ENCODE measurements at regions not wholly inside any gene's neighbourhood (a gene's known extent, or its start where the extent isn't known, plus 50 kb on each side); places are given as distances from the start of the nearest gene placed in this dataset.

- TF ChIP-seq POLR2A (IDR thresholded peaks at IDR 0.05; ENCODE audit: low read depth, low read length) (no peak), CTCF (IDR thresholded peaks at IDR 0.05; ENCODE audit: extremely low read depth in 1 of 2, insufficient read depth in 1 of 2, low read depth in 1 of 2, low read length in 2 of 2) (no peak), MAX (IDR thresholded peaks at IDR 0.05; ENCODE audit: insufficient read depth, insufficient read length) (no peak), EZH2 (IDR thresholded peaks at IDR 0.05; ENCODE audit: borderline replicate concordance, low read depth, low read length, severe bottlenecking) (no peak), POLR2AphosphoS5 (IDR thresholded peaks at IDR 0.05; ENCODE audit: insufficient read depth, low read depth, low read length) (no peak), JUN (IDR thresholded peaks at IDR 0.05; ENCODE audit: borderline replicate concordance, insufficient read depth, insufficient read length, low read depth) (no peak), FOS (IDR thresholded peaks at IDR 0.05; ENCODE audit: borderline replicate concordance, insufficient read depth, low read length) (no peak), GATA2 (IDR thresholded peaks at IDR 0.05; ENCODE audit: insufficient read depth, insufficient read length, low read depth, low read length) (no peak)
These were observed 158.1 kb upstream of the SKOR2 start for GRCh38 chr18:47409519-47409918.
